ENCODE measurements at regions not wholly inside any gene's neighbourhood (a gene's known extent, or its start where the extent isn't known, plus 50 kb on each side); places are given as distances from the start of the nearest gene placed in this dataset.
A peak's percentile ranks its signal among the peaks of the same experiment; 100 is the strongest.

DNA sequence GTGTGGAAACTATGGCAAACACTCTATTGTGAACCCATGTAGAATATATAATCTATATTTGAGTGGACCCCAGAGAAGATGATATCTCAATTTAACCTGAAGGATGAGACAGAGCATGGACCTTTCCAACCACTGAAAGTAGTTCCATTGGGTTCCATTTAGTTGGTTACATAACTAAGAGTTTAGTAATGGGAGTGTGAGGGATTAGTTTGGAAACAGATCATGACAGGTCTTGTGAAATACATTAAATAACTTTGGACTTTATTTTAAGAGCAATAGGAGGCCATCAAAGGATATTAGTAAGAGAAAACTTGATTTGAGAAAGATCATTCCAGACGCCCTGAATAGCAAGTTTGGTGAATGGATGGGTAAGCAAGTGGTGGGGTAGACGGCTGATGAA is 487.2 kb upstream of the ROBO2 start:
- TF ChIP-seq, protein P1, sequence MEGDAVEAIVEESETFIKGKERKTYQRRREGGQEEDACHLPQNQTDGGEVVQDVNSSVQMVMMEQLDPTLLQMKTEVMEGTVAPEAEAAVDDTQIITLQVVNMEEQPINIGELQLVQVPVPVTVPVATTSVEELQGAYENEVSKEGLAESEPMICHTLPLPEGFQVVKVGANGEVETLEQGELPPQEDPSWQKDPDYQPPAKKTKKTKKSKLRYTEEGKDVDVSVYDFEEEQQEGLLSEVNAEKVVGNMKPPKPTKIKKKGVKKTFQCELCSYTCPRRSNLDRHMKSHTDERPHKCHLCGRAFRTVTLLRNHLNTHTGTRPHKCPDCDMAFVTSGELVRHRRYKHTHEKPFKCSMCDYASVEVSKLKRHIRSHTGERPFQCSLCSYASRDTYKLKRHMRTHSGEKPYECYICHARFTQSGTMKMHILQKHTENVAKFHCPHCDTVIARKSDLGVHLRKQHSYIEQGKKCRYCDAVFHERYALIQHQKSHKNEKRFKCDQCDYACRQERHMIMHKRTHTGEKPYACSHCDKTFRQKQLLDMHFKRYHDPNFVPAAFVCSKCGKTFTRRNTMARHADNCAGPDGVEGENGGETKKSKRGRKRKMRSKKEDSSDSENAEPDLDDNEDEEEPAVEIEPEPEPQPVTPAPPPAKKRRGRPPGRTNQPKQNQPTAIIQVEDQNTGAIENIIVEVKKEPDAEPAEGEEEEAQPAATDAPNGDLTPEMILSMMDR (IDR thresholded peaks at IDR 0.05) = no peak
- no peak for TF ChIP-seq POLR2A (IDR thresholded peaks at IDR 0.05)
- H3K4me3 ChIP-seq (ENCODE audit: low read depth, poor library complexity, severe bottlenecking) = no peak overlapping the region
- intact Hi-C loops (cut with DNase I; ENCODE audit: low total_unique reads) = no loop called here
- WGBS, 2 donors = 82 to 84% methylated on average over 2 of the region's 2 CpGs
- DNase-seq (ENCODE audit: low spot score in 2 of 2) = no peak

DNA sequence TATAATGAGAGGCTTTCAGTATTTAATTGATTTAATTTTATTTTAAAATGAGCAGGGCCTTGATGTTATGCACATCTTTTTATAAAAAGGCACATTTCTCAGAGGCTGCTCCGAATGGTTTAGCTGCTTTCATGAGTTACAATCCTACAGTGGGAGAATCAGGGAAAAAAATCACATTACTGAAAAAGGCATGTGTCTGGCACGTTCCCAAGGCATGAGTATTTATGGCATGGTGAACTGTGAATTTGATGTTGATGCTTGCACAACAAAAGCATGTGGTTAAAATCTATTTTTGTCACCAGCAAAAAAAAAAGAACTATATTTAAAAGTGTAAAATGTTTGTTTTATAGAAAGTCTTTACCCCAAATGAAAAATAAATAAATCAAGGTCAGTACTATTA is 485.2 kb upstream of the ROBO2 start:
- no peak overlapping the region for H3K4me3 ChIP-seq (ENCODE audit: low read depth, poor library complexity, severe bottlenecking)
- peak; percentile 40 to 85 for DNase-seq (ENCODE audit: low spot score in 2 of 2)
- 10% methylated on average over 2 of the region's 2 CpGs for WGBS, 2 donors
- intact Hi-C loops (cut with DNase I; ENCODE audit: low total_unique reads) = no loop called here
- TF ChIP-seq, protein P1 (IDR thresholded peaks at IDR 0.05) = no peak
- no peak for TF ChIP-seq POLR2A (IDR thresholded peaks at IDR 0.05)

DNA sequence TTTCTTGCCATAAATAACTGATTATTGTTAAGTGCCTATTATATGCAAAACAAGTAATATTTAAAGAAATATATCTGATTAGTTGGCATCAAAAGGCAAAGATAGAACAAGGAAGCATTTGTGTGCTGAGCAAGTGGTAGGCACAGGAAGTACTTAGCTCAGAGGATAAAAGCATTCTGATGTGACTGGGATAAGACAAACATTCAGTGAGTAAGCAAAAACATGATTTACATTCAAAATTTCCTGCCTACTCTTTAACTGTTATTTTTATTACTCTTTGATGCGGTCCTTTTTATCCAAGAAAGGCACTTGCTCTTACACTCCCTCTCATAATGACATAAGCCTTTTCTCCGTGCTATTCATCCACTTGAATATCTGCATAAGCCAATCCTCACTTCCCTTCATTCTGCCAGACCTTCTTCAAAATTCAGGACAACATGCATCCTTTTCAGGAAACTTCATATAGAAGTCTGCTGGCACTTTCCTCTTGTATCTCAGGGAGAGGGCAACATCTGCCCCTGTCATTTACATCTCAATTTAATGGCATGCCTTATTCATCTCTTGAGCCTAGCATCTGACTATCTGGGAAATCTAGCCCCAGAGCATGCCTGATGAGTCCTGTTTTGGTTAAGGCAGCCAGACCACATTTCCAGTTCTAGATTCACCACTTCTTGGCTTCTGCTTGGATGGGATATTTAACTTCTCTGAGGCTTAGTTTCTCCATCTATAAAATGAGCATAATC is 478.2 kb upstream of the ROBO2 start:
- no peak for DNase-seq (ENCODE audit: low spot score in 2 of 2)
- TF ChIP-seq POLR2A (IDR thresholded peaks at IDR 0.05) = no peak
- TF ChIP-seq, protein P1 (IDR thresholded peaks at IDR 0.05) = no peak
- 22 to 37% methylated on average over 2 of the region's 2 CpGs for WGBS, 2 donors
- intact Hi-C loops (cut with DNase I; ENCODE audit: low total_unique reads) = no loop called here
- no peak overlapping the region for H3K4me3 ChIP-seq (ENCODE audit: low read depth, poor library complexity, severe bottlenecking)

DNA sequence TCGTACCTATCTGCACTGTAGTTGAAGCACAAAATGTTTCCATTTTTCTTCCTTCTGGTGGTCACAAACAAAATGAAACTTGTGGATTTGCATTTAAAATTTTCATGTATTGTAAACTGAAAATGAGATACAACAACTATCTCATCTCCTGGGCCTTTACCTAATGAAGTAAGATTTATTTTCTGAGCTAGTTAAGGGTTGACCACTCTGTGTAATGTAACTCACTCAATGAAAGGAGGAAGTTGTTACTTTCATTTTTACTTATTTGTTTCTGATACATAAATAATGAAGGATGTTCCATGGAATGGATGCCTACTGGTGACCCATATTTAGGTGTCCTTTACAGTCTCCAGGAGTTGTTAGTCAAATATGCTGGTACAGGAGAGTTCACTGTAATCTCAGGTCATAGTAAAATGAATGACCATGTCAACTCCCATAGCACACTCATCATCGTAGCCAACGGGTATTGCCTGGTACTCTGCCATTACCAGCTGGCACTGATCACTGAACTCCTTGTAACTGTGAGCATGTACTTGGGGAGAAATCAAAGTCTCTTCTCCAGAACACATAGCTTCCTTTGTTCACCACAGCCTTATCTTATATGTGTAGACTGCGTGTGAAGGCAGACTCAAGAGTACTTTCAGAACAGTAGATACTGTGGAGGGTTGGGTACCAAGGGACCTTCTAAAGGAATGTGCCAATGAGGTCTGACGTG is 474.2 kb upstream of the ROBO2 start:
- no peak for TF ChIP-seq POLR2A (IDR thresholded peaks at IDR 0.05)
- TF ChIP-seq, protein P1 (IDR thresholded peaks at IDR 0.05) = no peak
- no peak overlapping the region for H3K4me3 ChIP-seq (ENCODE audit: low read depth, poor library complexity, severe bottlenecking)
- intact Hi-C loops (cut with DNase I; ENCODE audit: low total_unique reads) = no loop called here
- WGBS, 2 donors = 54 to 72% methylated on average over 5 of the region's 5 CpGs
- DNase-seq (ENCODE audit: low spot score in 2 of 2) = no peak

DNA sequence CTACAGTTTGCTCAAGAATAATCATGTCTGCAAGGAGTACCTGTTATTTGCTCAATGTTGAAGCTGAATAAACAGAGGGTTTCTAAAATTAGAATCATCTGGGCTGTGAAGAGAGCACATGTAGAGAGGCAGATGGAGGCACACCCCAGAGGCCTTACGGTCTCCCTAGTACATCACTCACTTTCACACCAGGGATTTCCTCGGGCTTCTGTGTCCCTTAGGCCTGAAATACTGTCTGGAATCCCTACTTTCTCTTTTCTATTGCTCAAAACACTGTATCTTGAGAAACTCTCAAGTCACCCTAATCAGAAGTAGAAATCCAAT is 473.7 kb upstream of the ROBO2 start:
- intact Hi-C loops (cut with DNase I; ENCODE audit: low total_unique reads) = no loop called here
- WGBS, 2 donors = 74% methylated on average over 2 of the region's 2 CpGs
- DNase-seq (ENCODE audit: low spot score in 2 of 2) = no peak
- TF ChIP-seq POLR2A (IDR thresholded peaks at IDR 0.05) = no peak
- TF ChIP-seq, protein P1 (IDR thresholded peaks at IDR 0.05) = no peak
- no peak overlapping the region for H3K4me3 ChIP-seq (ENCODE audit: low read depth, poor library complexity, severe bottlenecking)

All from lower leg skin (tissue), 4 donors.